ENCODE measurements at regions not wholly inside any gene's neighbourhood (a gene's known extent, or its start where the extent isn't known, plus 50 kb on each side); places are given as distances from the start of the nearest gene placed in this dataset.

GRCh38 chr21:15601390-15601789 is 128.4 kb upstream of the USP25 start:
- Mint-ChIP-seq H3K36me3 (ENCODE audit: unreplicated experiment) (no peaks in the 10 kb centered on the region), H3K9me3 (ENCODE audit: unreplicated experiment) (no peaks in the 10 kb centered on the region), H3K4me1 (ENCODE audit: low read depth, unreplicated experiment) (no peaks in the 10 kb centered on the region), H3K27ac (ENCODE audit: unreplicated experiment) (no peak overlapping the region), H3K27me3 (ENCODE audit: unreplicated experiment) (no peaks in the 10 kb centered on the region), H3K4me3 (ENCODE audit: unreplicated experiment) (no peak overlapping the region)
- no peak for TF ChIP-seq CTCF (IDR thresholded peaks at IDR 0.05; ENCODE audit: partially characterized antibody, unreplicated experiment)
- DNase-seq, result no peak

GRCh38 chr21:15604413-15604812 is 125.4 kb upstream of the USP25 start:
- Mint-ChIP-seq H3K4me1 (ENCODE audit: low read depth, unreplicated experiment) (no peaks in the 10 kb centered on the region), H3K36me3 (ENCODE audit: unreplicated experiment) (no peaks in the 10 kb centered on the region), H3K9me3 (ENCODE audit: unreplicated experiment) (no peaks in the 10 kb centered on the region), H3K4me3 (ENCODE audit: unreplicated experiment) (no peak overlapping the region), H3K27ac (ENCODE audit: unreplicated experiment) (no peak overlapping the region), H3K27me3 (ENCODE audit: unreplicated experiment) (no peaks in the 10 kb centered on the region)
- DNase-seq, result no peak
- no peak for TF ChIP-seq CTCF (IDR thresholded peaks at IDR 0.05; ENCODE audit: partially characterized antibody, unreplicated experiment)

- H3K27me3 Mint-ChIP-seq (ENCODE audit: unreplicated experiment), result no peaks in the 10 kb centered on the region
- no peaks in the 10 kb centered on the region for H3K36me3 Mint-ChIP-seq (ENCODE audit: unreplicated experiment)
- no peaks in the 10 kb centered on the region for H3K9me3 Mint-ChIP-seq (ENCODE audit: unreplicated experiment)
- DNase-seq, result no peak
- TF ChIP-seq CTCF (IDR thresholded peaks at IDR 0.05; ENCODE audit: partially characterized antibody, unreplicated experiment), result no peak
- H3K4me3 Mint-ChIP-seq (ENCODE audit: unreplicated experiment), result no peak overlapping the region
- no peak overlapping the region for H3K27ac Mint-ChIP-seq (ENCODE audit: unreplicated experiment)
- H3K4me1 Mint-ChIP-seq (ENCODE audit: low read depth, unreplicated experiment), result no peaks in the 10 kb centered on the region
These were observed 115.0 kb upstream of the USP25 start for GRCh38 chr21:15614766-15615165.

GRCh38 chr21:15616864-15617574 is 112.8 kb upstream of the USP25 start:
- H3K27me3 Mint-ChIP-seq (ENCODE audit: unreplicated experiment), result no peaks in the 10 kb centered on the region
- no peaks in the 10 kb centered on the region for H3K9me3 Mint-ChIP-seq (ENCODE audit: unreplicated experiment)
- no peak for DNase-seq
- no peaks in the 10 kb centered on the region for H3K4me1 Mint-ChIP-seq (ENCODE audit: low read depth, unreplicated experiment)
- H3K4me3 Mint-ChIP-seq (ENCODE audit: unreplicated experiment), result no peak overlapping the region
- no peak overlapping the region for H3K27ac Mint-ChIP-seq (ENCODE audit: unreplicated experiment)
- TF ChIP-seq CTCF (IDR thresholded peaks at IDR 0.05; ENCODE audit: partially characterized antibody, unreplicated experiment), result no peak
- no peaks in the 10 kb centered on the region for H3K36me3 Mint-ChIP-seq (ENCODE audit: unreplicated experiment)

GRCh38 chr21:15617964-15618363 is 111.8 kb upstream of the USP25 start:
- no peak for DNase-seq
- Mint-ChIP-seq H3K36me3 (ENCODE audit: unreplicated experiment) (no peaks in the 10 kb centered on the region), H3K9me3 (ENCODE audit: unreplicated experiment) (no peaks in the 10 kb centered on the region), H3K4me3 (ENCODE audit: unreplicated experiment) (no peak overlapping the region), H3K4me1 (ENCODE audit: low read depth, unreplicated experiment) (no peaks in the 10 kb centered on the region), H3K27me3 (ENCODE audit: unreplicated experiment) (no peaks in the 10 kb centered on the region), H3K27ac (ENCODE audit: unreplicated experiment) (no peak overlapping the region)
- no peak for TF ChIP-seq CTCF (IDR thresholded peaks at IDR 0.05; ENCODE audit: partially characterized antibody, unreplicated experiment)

All from glutamatergic neuron (in vitro differentiated cells).